ENCODE measurements at regions not wholly inside any gene's neighbourhood (a gene's known extent, or its start where the extent isn't known, plus 50 kb on each side); places are given as distances from the start of the nearest gene placed in this dataset.

DNA sequence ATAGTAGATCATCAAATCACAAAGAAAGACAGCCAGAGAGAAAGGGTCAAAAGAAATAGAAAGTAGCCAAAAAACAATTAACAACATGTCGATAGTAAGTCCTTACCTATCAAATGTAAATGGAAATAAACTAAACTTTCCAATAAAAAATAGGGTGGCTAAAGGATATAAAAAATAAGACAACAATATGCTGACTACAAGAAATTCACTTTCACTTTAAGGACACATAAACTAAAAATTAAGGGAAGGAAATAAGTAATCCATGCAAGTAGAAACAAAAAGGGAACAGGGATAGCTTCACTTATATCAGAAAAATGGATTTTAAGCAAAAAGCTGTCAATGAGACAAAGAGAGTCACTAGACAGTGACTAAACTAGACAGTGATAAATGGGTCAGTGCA lies 903.9 kb upstream of the ZEB2 start:
- Histone ChIP-seq H3K4me1 (ENCODE audit: control insufficient read depth, extremely low read depth, insufficient read depth, low read length) (no peaks in the 10 kb centered on the region), H2AFZ (ENCODE audit: low read length) (no peak overlapping the region), H3K4me3 (replicated peaks in 1 of 4; ENCODE audit: control extremely low read depth in 1 of 4, insufficient read depth in 1 of 4, low read depth in 3 of 4, low read length in 4 of 4) (no peak overlapping the region), H3K36me3 (ENCODE audit: control insufficient read depth, insufficient read depth, low read length) (no peaks in the 10 kb centered on the region), H3K4me2 (ENCODE audit: extremely low read depth, insufficient read depth, low read length) (no peak overlapping the region), H3K9me3 (ENCODE audit: control insufficient read depth, insufficient read depth, low read depth, low read length) (no peaks in the 10 kb centered on the region), H3K27me3 (ENCODE audit: control insufficient read depth, insufficient read depth, low read length) (no peaks in the 10 kb centered on the region), H3K9ac (ENCODE audit: insufficient read depth, low read length) (no peak overlapping the region), H3K79me2 (ENCODE audit: control insufficient read depth, insufficient read depth, low read length) (no peaks in the 10 kb centered on the region), H3K27ac (ENCODE audit: insufficient read depth, low read length) (no peak overlapping the region), H4K20me1 (ENCODE audit: control insufficient read depth, extremely low read depth, insufficient read depth, low read length) (no peaks in the 10 kb centered on the region)
- TF ChIP-seq, protein P1, sequence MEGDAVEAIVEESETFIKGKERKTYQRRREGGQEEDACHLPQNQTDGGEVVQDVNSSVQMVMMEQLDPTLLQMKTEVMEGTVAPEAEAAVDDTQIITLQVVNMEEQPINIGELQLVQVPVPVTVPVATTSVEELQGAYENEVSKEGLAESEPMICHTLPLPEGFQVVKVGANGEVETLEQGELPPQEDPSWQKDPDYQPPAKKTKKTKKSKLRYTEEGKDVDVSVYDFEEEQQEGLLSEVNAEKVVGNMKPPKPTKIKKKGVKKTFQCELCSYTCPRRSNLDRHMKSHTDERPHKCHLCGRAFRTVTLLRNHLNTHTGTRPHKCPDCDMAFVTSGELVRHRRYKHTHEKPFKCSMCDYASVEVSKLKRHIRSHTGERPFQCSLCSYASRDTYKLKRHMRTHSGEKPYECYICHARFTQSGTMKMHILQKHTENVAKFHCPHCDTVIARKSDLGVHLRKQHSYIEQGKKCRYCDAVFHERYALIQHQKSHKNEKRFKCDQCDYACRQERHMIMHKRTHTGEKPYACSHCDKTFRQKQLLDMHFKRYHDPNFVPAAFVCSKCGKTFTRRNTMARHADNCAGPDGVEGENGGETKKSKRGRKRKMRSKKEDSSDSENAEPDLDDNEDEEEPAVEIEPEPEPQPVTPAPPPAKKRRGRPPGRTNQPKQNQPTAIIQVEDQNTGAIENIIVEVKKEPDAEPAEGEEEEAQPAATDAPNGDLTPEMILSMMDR (conservative IDR thresholded peaks at IDR 0.05 in 1 of 2, IDR thresholded peaks at IDR 0.05 in 1 of 2; ENCODE audit: low read depth in 1 of 2, low read length in 2 of 2): no peak
- no peak for TF ChIP-seq EZH2 (IDR thresholded peaks at IDR 0.05; ENCODE audit: low read length, missing control alignments)
- no peak for DNase-seq (ENCODE audit: low read depth in 2 of 2)

DNA sequence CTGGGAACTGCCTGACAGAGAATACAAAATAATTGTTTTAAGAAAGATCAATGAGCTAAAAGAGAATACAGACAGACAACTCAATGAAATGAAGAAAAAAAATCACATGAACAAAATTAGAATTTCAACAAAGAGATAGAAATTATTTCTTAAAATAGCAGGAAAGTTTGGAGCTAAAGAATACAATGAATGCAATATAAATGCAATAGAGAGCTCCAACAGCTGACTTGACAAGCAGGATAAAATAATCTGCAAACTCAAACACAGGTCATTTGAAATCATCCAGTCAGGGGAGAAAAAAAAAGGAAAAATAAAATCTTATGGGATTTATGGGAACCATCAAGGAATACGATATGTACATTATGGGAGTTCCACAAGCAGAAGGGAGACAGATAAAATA lies 902.7 kb upstream of the ZEB2 start:
- Histone ChIP-seq H3K36me3 (ENCODE audit: control insufficient read depth, insufficient read depth, low read length) (no peaks in the 10 kb centered on the region), H3K27me3 (ENCODE audit: control insufficient read depth, insufficient read depth, low read length) (no peaks in the 10 kb centered on the region), H3K4me2 (ENCODE audit: extremely low read depth, insufficient read depth, low read length) (no peak overlapping the region), H3K4me3 (replicated peaks in 1 of 4; ENCODE audit: control extremely low read depth in 1 of 4, insufficient read depth in 1 of 4, low read depth in 3 of 4, low read length in 4 of 4) (no peak overlapping the region), H3K4me1 (ENCODE audit: control insufficient read depth, extremely low read depth, insufficient read depth, low read length) (no peaks in the 10 kb centered on the region), H3K79me2 (ENCODE audit: control insufficient read depth, insufficient read depth, low read length) (no peaks in the 10 kb centered on the region), H3K9me3 (ENCODE audit: control insufficient read depth, insufficient read depth, low read depth, low read length) (no peaks in the 10 kb centered on the region), H3K9ac (ENCODE audit: insufficient read depth, low read length) (no peak overlapping the region), H3K27ac (ENCODE audit: insufficient read depth, low read length) (no peak overlapping the region), H4K20me1 (ENCODE audit: control insufficient read depth, extremely low read depth, insufficient read depth, low read length) (no peaks in the 10 kb centered on the region), H2AFZ (ENCODE audit: low read length) (no peak overlapping the region)
- no peak for TF ChIP-seq EZH2 (IDR thresholded peaks at IDR 0.05; ENCODE audit: low read length, missing control alignments)
- TF ChIP-seq, protein P1 (conservative IDR thresholded peaks at IDR 0.05 in 1 of 2, IDR thresholded peaks at IDR 0.05 in 1 of 2; ENCODE audit: low read depth in 1 of 2, low read length in 2 of 2): no peak
- DNase-seq (ENCODE audit: low read depth in 2 of 2): no peak

DNA sequence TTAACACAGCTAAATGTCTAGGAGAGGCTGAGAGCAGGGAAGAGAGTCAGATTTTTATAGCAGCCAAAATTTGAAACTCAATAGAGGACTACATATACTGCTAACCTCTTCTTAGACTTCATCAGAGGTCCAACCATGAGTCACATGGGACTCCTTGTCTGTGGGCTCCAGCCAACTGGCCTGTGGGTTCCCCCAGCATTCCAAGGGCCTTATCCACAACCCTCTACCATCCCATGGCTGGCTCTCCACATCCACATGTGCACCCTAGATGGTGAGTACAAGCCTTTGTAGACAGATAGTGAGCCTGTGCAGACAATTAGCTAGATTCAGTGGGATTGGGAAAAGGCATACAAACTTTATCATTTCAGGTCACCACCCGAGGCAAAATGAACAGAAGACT lies 901.9 kb upstream of the ZEB2 start:
- Histone ChIP-seq H3K9me3 (ENCODE audit: control insufficient read depth, insufficient read depth, low read depth, low read length) (no peaks in the 10 kb centered on the region), H3K4me1 (ENCODE audit: control insufficient read depth, extremely low read depth, insufficient read depth, low read length) (no peaks in the 10 kb centered on the region), H3K4me3 (replicated peaks in 1 of 4; ENCODE audit: control extremely low read depth in 1 of 4, insufficient read depth in 1 of 4, low read depth in 3 of 4, low read length in 4 of 4) (no peak overlapping the region), H3K4me2 (ENCODE audit: extremely low read depth, insufficient read depth, low read length) (no peak overlapping the region), H3K27me3 (ENCODE audit: control insufficient read depth, insufficient read depth, low read length) (no peaks in the 10 kb centered on the region), H4K20me1 (ENCODE audit: control insufficient read depth, extremely low read depth, insufficient read depth, low read length) (no peaks in the 10 kb centered on the region), H3K27ac (ENCODE audit: insufficient read depth, low read length) (no peak overlapping the region), H3K36me3 (ENCODE audit: control insufficient read depth, insufficient read depth, low read length) (no peaks in the 10 kb centered on the region), H2AFZ (ENCODE audit: low read length) (no peak overlapping the region), H3K9ac (ENCODE audit: insufficient read depth, low read length) (no peak overlapping the region), H3K79me2 (ENCODE audit: control insufficient read depth, insufficient read depth, low read length) (no peaks in the 10 kb centered on the region)
- TF ChIP-seq, protein P1 (conservative IDR thresholded peaks at IDR 0.05 in 1 of 2, IDR thresholded peaks at IDR 0.05 in 1 of 2; ENCODE audit: low read depth in 1 of 2, low read length in 2 of 2): no peak
- no peak for TF ChIP-seq EZH2 (IDR thresholded peaks at IDR 0.05; ENCODE audit: low read length, missing control alignments)
- peak in 1 of 2 donors; percentile 80 for DNase-seq (ENCODE audit: low read depth in 2 of 2)

Measured in fibroblast of lung (primary cell).